ENCODE measurements at regions not wholly inside any gene's neighbourhood (a gene's known extent, or its start where the extent isn't known, plus 50 kb on each side); places are given as distances from the start of the nearest gene placed in this dataset.

- TF ChIP-seq, protein P1, sequence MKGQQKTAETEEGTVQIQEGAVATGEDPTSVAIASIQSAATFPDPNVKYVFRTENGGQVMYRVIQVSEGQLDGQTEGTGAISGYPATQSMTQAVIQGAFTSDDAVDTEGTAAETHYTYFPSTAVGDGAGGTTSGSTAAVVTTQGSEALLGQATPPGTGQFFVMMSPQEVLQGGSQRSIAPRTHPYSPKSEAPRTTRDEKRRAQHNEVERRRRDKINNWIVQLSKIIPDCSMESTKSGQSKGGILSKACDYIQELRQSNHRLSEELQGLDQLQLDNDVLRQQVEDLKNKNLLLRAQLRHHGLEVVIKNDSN (CRISPR knock-in tag; IDR thresholded peaks at IDR 0.05) = no peak
- TF ChIP-seq, protein P2, sequence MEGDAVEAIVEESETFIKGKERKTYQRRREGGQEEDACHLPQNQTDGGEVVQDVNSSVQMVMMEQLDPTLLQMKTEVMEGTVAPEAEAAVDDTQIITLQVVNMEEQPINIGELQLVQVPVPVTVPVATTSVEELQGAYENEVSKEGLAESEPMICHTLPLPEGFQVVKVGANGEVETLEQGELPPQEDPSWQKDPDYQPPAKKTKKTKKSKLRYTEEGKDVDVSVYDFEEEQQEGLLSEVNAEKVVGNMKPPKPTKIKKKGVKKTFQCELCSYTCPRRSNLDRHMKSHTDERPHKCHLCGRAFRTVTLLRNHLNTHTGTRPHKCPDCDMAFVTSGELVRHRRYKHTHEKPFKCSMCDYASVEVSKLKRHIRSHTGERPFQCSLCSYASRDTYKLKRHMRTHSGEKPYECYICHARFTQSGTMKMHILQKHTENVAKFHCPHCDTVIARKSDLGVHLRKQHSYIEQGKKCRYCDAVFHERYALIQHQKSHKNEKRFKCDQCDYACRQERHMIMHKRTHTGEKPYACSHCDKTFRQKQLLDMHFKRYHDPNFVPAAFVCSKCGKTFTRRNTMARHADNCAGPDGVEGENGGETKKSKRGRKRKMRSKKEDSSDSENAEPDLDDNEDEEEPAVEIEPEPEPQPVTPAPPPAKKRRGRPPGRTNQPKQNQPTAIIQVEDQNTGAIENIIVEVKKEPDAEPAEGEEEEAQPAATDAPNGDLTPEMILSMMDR (IDR thresholded peaks at IDR 0.05) = no peak
- TF ChIP-seq PRDM15 (CRISPR knock-in tag; IDR thresholded peaks at IDR 0.05) = no peak
- no peak for TF ChIP-seq OVOL2 (CRISPR knock-in tag; IDR thresholded peaks at IDR 0.05; ENCODE audit: borderline replicate concordance)
- TF ChIP-seq TEAD4 (CRISPR knock-in tag; IDR thresholded peaks at IDR 0.05) = no peak
- no peak for TF ChIP-seq CREB1 (CRISPR knock-in tag; IDR thresholded peaks at IDR 0.05)
- TF ChIP-seq HMGXB4 (CRISPR knock-in tag; IDR thresholded peaks at IDR 0.05) = no peak
- no peak for TF ChIP-seq ETV6 (CRISPR knock-in tag; IDR thresholded peaks at IDR 0.05)
- TF ChIP-seq IRF1 (CRISPR knock-in tag; IDR thresholded peaks at IDR 0.05) = no peak
Measured at GRCh38 chr2:163122257-163122656, 283.7 kb upstream of the KCNH7 start.

Measured in WTC11 (cell line).